GM12891 (cell line): ENCODE measurements at regions not wholly inside any gene's neighbourhood (a gene's known extent, or its start where the extent isn't known, plus 50 kb on each side); places are given as distances from the start of the nearest gene placed in this dataset.

Source experiments
- POLR2A ChIP-seq: IDR thresholded peaks from 2 replicates; pipeline ENCODE4 v1.6.1; 2011; ENCODE audit warnings: low read depth, low read length, control low read depth
- POLR2AphosphoS5 ChIP-seq: IDR thresholded peaks from 2 replicates; pipeline ENCODE4 v1.6.1; 2011; ENCODE audit warnings: low read depth, low read length, control low read depth
- POU2F2 ChIP-seq: IDR thresholded peaks from 2 replicates; pipeline ENCODE4 v1.6.1; 2011; ENCODE audit warnings: low read depth, mild to moderate bottlenecking, control low read depth, low read length, moderate library complexity
- TAF1 ChIP-seq: IDR thresholded peaks from 2 replicates; pipeline ENCODE4 v1.6.1; 2011; ENCODE audit warnings: low read depth, low read length, control low read depth

GRCh38 chr14:28936601-28937000, 170.0 kb downstream of the FOXG1 start:
- no peak for TF ChIP-seq POLR2AphosphoS5
- TF ChIP-seq POLR2A, result no peak
- no peak for TF ChIP-seq TAF1
- TF ChIP-seq POU2F2, result no peak
